Head of caudate nucleus (tissue), 42 donors: ENCODE measurements at regions not wholly inside any gene's neighbourhood (a gene's known extent, or its start where the extent isn't known, plus 50 kb on each side); places are given as distances from the start of the nearest gene placed in this dataset.

Experiments
- DNase-seq, 42 donors: peaks; one replicate each; pipeline versions ENCODE4 v3.0.0 to v3.0.0-alpha.2; 2020 to 2021; ENCODE audit warnings: mixed read lengths in 7 of 42
- intact Hi-C: fragments of 100-400 bp; cut with DNase I; formaldehyde crosslinking; loops from one replicate; pipeline ENCODE4 v1.15.0; 2022

GRCh38 chr2:64786343-64787018 lies 132.8 kb upstream of the SERTAD2 start:
- no peak for DNase-seq
- intact Hi-C loops: no loop called here

GRCh38 chr2:64787019-64787365 lies 133.3 kb upstream of the SERTAD2 start:
- no peak for DNase-seq
- intact Hi-C loops: no loop called here

GRCh38 chr2:64787698-64788097 lies 134.0 kb upstream of the SERTAD2 start:
- intact Hi-C loops: no loop called here
- no peak for DNase-seq

- intact Hi-C loops: no loop called here
- no peak for DNase-seq
These were observed 136.0 kb upstream of the SERTAD2 start for GRCh38 chr2:64789466-64790320.

GRCh38 chr2:64792300-64792699 lies 138.6 kb upstream of the SERTAD2 start:
- DNase-seq: no peak
- intact Hi-C loops: no loop called here

GRCh38 chr2:64792995-64793639 lies 139.4 kb upstream of the SERTAD2 start:
- intact Hi-C loops: no loop called here
- DNase-seq: no peak

GRCh38 chr2:64793701-64794100 lies 140.0 kb upstream of the SERTAD2 start:
- intact Hi-C loops: no loop called here
- DNase-seq: no peak

- intact Hi-C loops: no loop called here
- DNase-seq: no peak
These were observed 140.8 kb upstream of the SERTAD2 start for GRCh38 chr2:64794426-64794995.

GRCh38 chr2:64795024-64795592 lies 141.4 kb upstream of the SERTAD2 start:
- no peak for DNase-seq
- intact Hi-C loops: no loop called here

GRCh38 chr2:64796926-64797325 lies 143.2 kb upstream of the SERTAD2 start:
- no peak for DNase-seq
- intact Hi-C loops: no loop called here

- DNase-seq: no peak
- intact Hi-C loops: no loop called here
These were observed 144.3 kb upstream of the SERTAD2 start for GRCh38 chr2:64797881-64798575.

GRCh38 chr2:64799592-64800252 lies 146.0 kb upstream of the SERTAD2 start:
- no peak for DNase-seq
- intact Hi-C loops: no loop called here

- intact Hi-C loops: no loop called here
These were observed 150.1 kb upstream of the SERTAD2 start for GRCh38 chr2:64803776-64804175.

GRCh38 chr2:64804651-64805050 lies 150.9 kb upstream of the SERTAD2 start:
- intact Hi-C loops: no loop called here
- no peak for DNase-seq

More at GRCh38 chr2:64803776-64804175, 150.1 kb upstream of the SERTAD2 start:
- DNase-seq: no peak

- DNase-seq: no peak
- intact Hi-C loops: no loop called here
These were observed 153.7 kb upstream of the SERTAD2 start for GRCh38 chr2:64807417-64807816.

GRCh38 chr2:64808092-64808491 lies 154.4 kb upstream of the SERTAD2 start:
- no peak for DNase-seq
- intact Hi-C loops: no loop called here

- no peak for DNase-seq
- intact Hi-C loops: no loop called here
These were observed 155.0 kb upstream of the SERTAD2 start for GRCh38 chr2:64808754-64809153.

GRCh38 chr2:64809216-64809615 lies 155.5 kb upstream of the SERTAD2 start:
- intact Hi-C loops: no loop called here
- DNase-seq: no peak

- DNase-seq: no peak
- intact Hi-C loops: no loop called here
These were observed 158.6 kb upstream of the SERTAD2 start for GRCh38 chr2:64812285-64812684.
